HG03066 (cell line): ENCODE measurements at regions not wholly inside any gene's neighbourhood (a gene's known extent, or its start where the extent isn't known, plus 50 kb on each side); places are given as distances from the start of the nearest gene placed in this dataset.

Source experiments
- ATAC-seq: cut with Tn5 transposase; IDR thresholded peaks from one replicate; pipeline ENCODE4 v1.9.1; 2021; ENCODE audit warnings: low read depth; ENCODE audit not compliant: unreplicated experiment

GRCh38 chr3:170734043-170734734, 135.8 kb downstream of the RPL22L1 start:
- ATAC-seq, result no peak

GRCh38 chr3:170732660-170733245, 137.2 kb downstream of the RPL22L1 start:
- ATAC-seq, result no peak

- ATAC-seq, result no peak
Measured at GRCh38 chr3:170731281-170731680, 138.7 kb downstream of the RPL22L1 start.

- no peak for ATAC-seq
Measured at GRCh38 chr3:170730071-170730812, 139.8 kb downstream of the RPL22L1 start.

GRCh38 chr3:170728181-170728580, 141.8 kb downstream of the RPL22L1 start:
- no peak for ATAC-seq

GRCh38 chr3:170727754-170728153, 141.9 kb upstream of the SLC7A14 start:
- no peak for ATAC-seq

- no peak for ATAC-seq
Measured at GRCh38 chr3:170726976-170727661, 141.2 kb upstream of the SLC7A14 start.

- no peak for ATAC-seq
Measured at GRCh38 chr3:170725285-170725731, 139.4 kb upstream of the SLC7A14 start.

GRCh38 chr3:170724599-170725280, 138.9 kb upstream of the SLC7A14 start:
- ATAC-seq, result no peak

- no peak for ATAC-seq
Measured at GRCh38 chr3:170723241-170723640, 137.4 kb upstream of the SLC7A14 start.

GRCh38 chr3:170721563-170721962, 135.7 kb upstream of the SLC7A14 start:
- ATAC-seq, result no peak

- no peak for ATAC-seq
Measured at GRCh38 chr3:170719300-170719699, 133.4 kb upstream of the SLC7A14 start.

GRCh38 chr3:170718848-170719247, 133.0 kb upstream of the SLC7A14 start:
- ATAC-seq, result no peak

GRCh38 chr3:170717410-170718402, 131.8 kb upstream of the SLC7A14 start:
- ATAC-seq, result no peak

GRCh38 chr3:170716172-170716805, 130.4 kb upstream of the SLC7A14 start:
- ATAC-seq, result no peak

GRCh38 chr3:170714562-170715535, 129.0 kb upstream of the SLC7A14 start:
- ATAC-seq, result no peak

- no peak for ATAC-seq
Measured at GRCh38 chr3:170714122-170714521, 128.2 kb upstream of the SLC7A14 start.

- no peak for ATAC-seq
Measured at GRCh38 chr3:170713653-170714052, 127.8 kb upstream of the SLC7A14 start.
